Ovary (tissue), 3 donors: ENCODE measurements at regions not wholly inside any gene's neighbourhood (a gene's known extent, or its start where the extent isn't known, plus 50 kb on each side); places are given as distances from the start of the nearest gene placed in this dataset.

Experiments used
- EP300 ChIP-seq: sonication (generic); formaldehyde crosslinking; IDR thresholded peaks from one replicate; pipeline ENCODE4 v1.6.1; 2017; ENCODE audit warnings: antibody characterized with exemption
- POLR2A ChIP-seq: fragments of 450-650 bp; IDR thresholded peaks from one replicate; pipeline ENCODE4 v1.6.1; 2017; ENCODE audit warnings: antibody characterized with exemption, mild to moderate bottlenecking, moderate library complexity
- TF ChIP-seq, protein P1 (sequence below), 3 donors: fragments of 450-650 bp in 2 of 3; fragments of 200-600 bp in 1 of 3; IDR thresholded peaks; one replicate each; pipeline versions ENCODE4 v1.5.1 to v1.8.0; 2016 to 2022; ENCODE audit warnings: antibody characterized with exemption in 3 of 3, mild to moderate bottlenecking in 1 of 3
- donor health status: DM: no; HTN: no; CAD: no.

DNA sequence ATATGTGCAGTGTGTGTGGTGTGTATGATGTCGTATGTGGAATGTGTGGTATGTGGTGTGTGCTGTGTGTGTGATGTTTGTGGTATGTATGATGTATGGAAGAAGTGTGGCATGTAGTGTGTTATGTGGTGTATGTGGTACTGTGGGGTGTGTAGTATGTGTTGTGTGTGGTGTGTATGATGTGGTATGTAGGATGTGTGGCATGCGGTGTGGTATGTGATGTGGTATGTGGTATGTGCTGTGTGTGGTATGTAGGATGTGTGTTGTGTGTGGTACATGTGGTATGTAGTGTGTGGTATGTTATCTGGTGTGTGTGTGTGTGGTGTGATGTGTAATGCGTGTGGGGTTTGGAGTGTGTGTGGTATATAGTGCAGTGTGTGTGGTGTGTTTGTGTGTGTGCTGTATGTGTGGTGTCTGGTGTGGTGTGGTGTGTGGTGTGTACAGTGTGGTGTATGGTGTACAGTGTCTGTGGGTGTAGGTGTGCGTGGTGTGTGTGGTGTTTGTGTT is 129.6 kb downstream of the ATP6V0E2 start:
- TF ChIP-seq, protein P1, sequence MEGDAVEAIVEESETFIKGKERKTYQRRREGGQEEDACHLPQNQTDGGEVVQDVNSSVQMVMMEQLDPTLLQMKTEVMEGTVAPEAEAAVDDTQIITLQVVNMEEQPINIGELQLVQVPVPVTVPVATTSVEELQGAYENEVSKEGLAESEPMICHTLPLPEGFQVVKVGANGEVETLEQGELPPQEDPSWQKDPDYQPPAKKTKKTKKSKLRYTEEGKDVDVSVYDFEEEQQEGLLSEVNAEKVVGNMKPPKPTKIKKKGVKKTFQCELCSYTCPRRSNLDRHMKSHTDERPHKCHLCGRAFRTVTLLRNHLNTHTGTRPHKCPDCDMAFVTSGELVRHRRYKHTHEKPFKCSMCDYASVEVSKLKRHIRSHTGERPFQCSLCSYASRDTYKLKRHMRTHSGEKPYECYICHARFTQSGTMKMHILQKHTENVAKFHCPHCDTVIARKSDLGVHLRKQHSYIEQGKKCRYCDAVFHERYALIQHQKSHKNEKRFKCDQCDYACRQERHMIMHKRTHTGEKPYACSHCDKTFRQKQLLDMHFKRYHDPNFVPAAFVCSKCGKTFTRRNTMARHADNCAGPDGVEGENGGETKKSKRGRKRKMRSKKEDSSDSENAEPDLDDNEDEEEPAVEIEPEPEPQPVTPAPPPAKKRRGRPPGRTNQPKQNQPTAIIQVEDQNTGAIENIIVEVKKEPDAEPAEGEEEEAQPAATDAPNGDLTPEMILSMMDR (IDR thresholded peaks at IDR 0.05): no peak
- TF ChIP-seq POLR2A (no peak), EP300 (no peak)
